HL-60 (cell line): ENCODE measurements at regions not wholly inside any gene's neighbourhood (a gene's known extent, or its start where the extent isn't known, plus 50 kb on each side); places are given as distances from the start of the nearest gene placed in this dataset.

Source experiments
- CTCF ChIP-seq: IDR thresholded peaks from one replicate; pipeline ENCODE4 v1.5.1; 2011; ENCODE audit warnings: low read length, control low read depth, inconsistent platforms; ENCODE audit not compliant: insufficient read depth
- SPI1 ChIP-seq: IDR thresholded peaks from 2 replicates; pipeline ENCODE4 v1.6.1; 2012; ENCODE audit warnings: low read depth, mild to moderate bottlenecking, borderline replicate concordance

GRCh38 chr1:192890134-192890533 is 81.3 kb downstream of the RGS2 start:
- no peak for TF ChIP-seq CTCF
- TF ChIP-seq SPI1: no peak
